K562 (cell line): ENCODE measurements at regions not wholly inside any gene's neighbourhood (a gene's known extent, or its start where the extent isn't known, plus 50 kb on each side); places are given as distances from the start of the nearest gene placed in this dataset.

Source experiments
- ARID2 ChIP-seq: fragments of 450-650 bp; IDR thresholded peaks from 2 replicates; pipeline ENCODE4 v1.6.1; 2017; ENCODE audit warnings: antibody characterized with exemption, mild to moderate bottlenecking
- ATF3 ChIP-seq, 2 experiments: fragments of 450-650 bp in 1 of 2; sonication (generic) in 1 of 2; formaldehyde crosslinking in 1 of 2; IDR thresholded peaks in 1 of 2; conservative IDR thresholded peaks in 1 of 2; 2 replicates each; pipeline versions ENCODE4 v1.6.1 to v1.8.1; 2016 to 2023; ENCODE audit warnings: mild to moderate bottlenecking in 2 of 2, moderate library complexity in 2 of 2, inconsistent platforms in 1 of 2, missing genetic modification reagents in 1 of 2
- JUND ChIP-seq, 2 experiments: IDR thresholded peaks; 2 replicates in 1 of 2; 3 replicates in 1 of 2; pipeline ENCODE4 v1.6.1; 2011; ENCODE audit warnings: borderline replicate concordance in 2 of 2, low read depth in 2 of 2, low read length in 2 of 2, improper control_type of control experiment in 1 of 2, missing biosample characterization in 1 of 2, missing genetic modification characterization in 1 of 2, missing genetic modification reagents in 1 of 2
- NFE2 ChIP-seq: IDR thresholded peaks from 2 replicates; pipeline ENCODE4 v1.6.1; 2014; ENCODE audit warnings: antibody characterized with exemption, low read depth
- SMARCE1 ChIP-seq: fragments of 450-650 bp; IDR thresholded peaks from 2 replicates; pipeline ENCODE4 v1.7.1; 2016; ENCODE audit warnings: mild to moderate bottlenecking
- TF ChIP-seq, protein P1 (sequence below), 2 experiments: IDR thresholded peaks; 2 replicates each; pipeline ENCODE4 v1.6.1; 2012; ENCODE audit warnings: improper control_type of control experiment in 2 of 2, low read depth in 2 of 2, low read length in 2 of 2, borderline replicate concordance in 1 of 2

- TF ChIP-seq, protein P1, sequence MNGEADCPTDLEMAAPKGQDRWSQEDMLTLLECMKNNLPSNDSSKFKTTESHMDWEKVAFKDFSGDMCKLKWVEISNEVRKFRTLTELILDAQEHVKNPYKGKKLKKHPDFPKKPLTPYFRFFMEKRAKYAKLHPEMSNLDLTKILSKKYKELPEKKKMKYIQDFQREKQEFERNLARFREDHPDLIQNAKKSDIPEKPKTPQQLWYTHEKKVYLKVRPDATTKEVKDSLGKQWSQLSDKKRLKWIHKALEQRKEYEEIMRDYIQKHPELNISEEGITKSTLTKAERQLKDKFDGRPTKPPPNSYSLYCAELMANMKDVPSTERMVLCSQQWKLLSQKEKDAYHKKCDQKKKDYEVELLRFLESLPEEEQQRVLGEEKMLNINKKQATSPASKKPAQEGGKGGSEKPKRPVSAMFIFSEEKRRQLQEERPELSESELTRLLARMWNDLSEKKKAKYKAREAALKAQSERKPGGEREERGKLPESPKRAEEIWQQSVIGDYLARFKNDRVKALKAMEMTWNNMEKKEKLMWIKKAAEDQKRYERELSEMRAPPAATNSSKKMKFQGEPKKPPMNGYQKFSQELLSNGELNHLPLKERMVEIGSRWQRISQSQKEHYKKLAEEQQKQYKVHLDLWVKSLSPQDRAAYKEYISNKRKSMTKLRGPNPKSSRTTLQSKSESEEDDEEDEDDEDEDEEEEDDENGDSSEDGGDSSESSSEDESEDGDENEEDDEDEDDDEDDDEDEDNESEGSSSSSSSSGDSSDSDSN (IDR thresholded peaks at IDR 0.05; ENCODE audit: borderline replicate concordance in 1 of 2, low read depth in 2 of 2, low read length in 2 of 2) = no peak
- peak; percentile 74 for TF ChIP-seq ATF3 (IDR thresholded peaks at IDR 0.05)
- TF ChIP-seq ATF3 (CRISPR knock-in tag; conservative IDR thresholded peaks at IDR 0.05) = no peak
- peak; percentile 71 for TF ChIP-seq JUND (IDR thresholded peaks at IDR 0.05; ENCODE audit: borderline replicate concordance, low read depth, low read length)
- TF ChIP-seq JUND (tag; IDR thresholded peaks at IDR 0.05; ENCODE audit: borderline replicate concordance, low read depth, low read length) = peak; percentile 84; the same call in 2 of the 3 replicates
- TF ChIP-seq ARID2 = no peak
- 0 out of 2 replicates have a peak, but pooled peaks have one; percentile 30 for TF ChIP-seq SMARCE1
- TF ChIP-seq NFE2 = peak; percentile 47; the same call in 1 of the 2 replicates
Observed at GRCh38 chr6:72464791-72465691, 156.8 kb upstream of the KCNQ5 start (continued).
